ENCODE measurements at regions not wholly inside any gene's neighbourhood (a gene's known extent, or its start where the extent isn't known, plus 50 kb on each side); places are given as distances from the start of the nearest gene placed in this dataset.

DNA sequence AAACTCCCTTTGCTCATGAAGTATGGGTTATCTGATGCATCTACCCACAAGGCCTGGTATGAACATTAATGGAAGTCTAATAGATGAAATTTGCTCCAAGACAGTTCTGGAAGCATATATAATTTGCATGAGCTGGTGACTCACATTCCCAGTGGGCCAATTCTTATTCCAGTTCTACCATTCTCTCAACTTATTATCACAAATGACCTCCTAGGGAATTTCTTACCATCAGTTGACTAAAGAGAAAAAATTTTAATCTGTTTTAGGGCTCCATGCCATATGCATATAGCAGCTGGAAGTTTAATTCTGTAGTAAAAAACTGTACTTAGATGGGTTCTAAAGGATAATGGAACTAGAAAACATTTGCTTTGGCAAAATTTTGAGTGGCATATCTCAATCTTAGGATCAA is 165.2 kb upstream of the COL3A1 start:
- H3K27ac Mint-ChIP-seq = no peak overlapping the region
- no peaks in the 10 kb centered on the region for H3K27me3 Mint-ChIP-seq (ENCODE audit: insufficient read depth)
- intact Hi-C loops (cut with micrococcal nuclease) = no loop called here
- no peak for DNase-seq (ENCODE audit: low spot score)
- H3K4me1 Mint-ChIP-seq (ENCODE audit: low read depth) = no peaks in the 10 kb centered on the region
- H3K9me3 Mint-ChIP-seq = no peaks in the 10 kb centered on the region
- no peak overlapping the region for H3K4me3 Mint-ChIP-seq
- no peaks in the 10 kb centered on the region for H3K36me3 Mint-ChIP-seq (ENCODE audit: low read depth)

- H3K4me3 Mint-ChIP-seq = no peak overlapping the region
These were observed 163.6 kb upstream of the COL3A1 start for GRCh38 chr2:188810586-188810985.

GRCh38 chr2:188811522-188811921 is 162.7 kb upstream of the COL3A1 start:
- Mint-ChIP-seq H3K4me1 (ENCODE audit: low read depth) (no peaks in the 10 kb centered on the region), H3K27me3 (ENCODE audit: insufficient read depth) (no peaks in the 10 kb centered on the region), H3K36me3 (ENCODE audit: low read depth) (no peaks in the 10 kb centered on the region), H3K27ac (no peak overlapping the region), H3K9me3 (no peaks in the 10 kb centered on the region), H3K4me3 (no peak overlapping the region)
- no peak for DNase-seq (ENCODE audit: low spot score)
- intact Hi-C loops (cut with micrococcal nuclease) = no loop called here

More at GRCh38 chr2:188810586-188810985, 163.6 kb upstream of the COL3A1 start:
- H3K9me3 Mint-ChIP-seq = no peaks in the 10 kb centered on the region
- DNase-seq (ENCODE audit: low spot score) = no peak
- intact Hi-C loops (cut with micrococcal nuclease) = no loop called here
- no peaks in the 10 kb centered on the region for H3K27me3 Mint-ChIP-seq (ENCODE audit: insufficient read depth)
- no peaks in the 10 kb centered on the region for H3K4me1 Mint-ChIP-seq (ENCODE audit: low read depth)
- no peaks in the 10 kb centered on the region for H3K36me3 Mint-ChIP-seq (ENCODE audit: low read depth)
- H3K27ac Mint-ChIP-seq = no peak overlapping the region

GRCh38 chr2:188813315-188813714 is 160.9 kb upstream of the COL3A1 start:
- H3K36me3 Mint-ChIP-seq (ENCODE audit: low read depth) = no peaks in the 10 kb centered on the region
- H3K27me3 Mint-ChIP-seq (ENCODE audit: insufficient read depth) = no peaks in the 10 kb centered on the region
- no peak overlapping the region for H3K27ac Mint-ChIP-seq
- no peaks in the 10 kb centered on the region for H3K9me3 Mint-ChIP-seq
- intact Hi-C loops (cut with micrococcal nuclease) = no loop called here
- H3K4me1 Mint-ChIP-seq (ENCODE audit: low read depth) = no peaks in the 10 kb centered on the region
- no peak for DNase-seq (ENCODE audit: low spot score)
- no peak overlapping the region for H3K4me3 Mint-ChIP-seq

GRCh38 chr2:188813857-188814256 is 160.3 kb upstream of the COL3A1 start:
- H3K9me3 Mint-ChIP-seq = no peaks in the 10 kb centered on the region
- no peak overlapping the region for H3K27ac Mint-ChIP-seq
- no peaks in the 10 kb centered on the region for H3K27me3 Mint-ChIP-seq (ENCODE audit: insufficient read depth)
- no peaks in the 10 kb centered on the region for H3K36me3 Mint-ChIP-seq (ENCODE audit: low read depth)
- H3K4me3 Mint-ChIP-seq = no peak overlapping the region
- H3K4me1 Mint-ChIP-seq (ENCODE audit: low read depth) = no peaks in the 10 kb centered on the region
- intact Hi-C loops (cut with micrococcal nuclease) = no loop called here
- no peak for DNase-seq (ENCODE audit: low spot score)

- Mint-ChIP-seq H3K27ac (no peak overlapping the region), H3K36me3 (ENCODE audit: low read depth) (no peaks in the 10 kb centered on the region), H3K4me1 (ENCODE audit: low read depth) (no peaks in the 10 kb centered on the region), H3K4me3 (no peak overlapping the region), H3K9me3 (no peaks in the 10 kb centered on the region), H3K27me3 (ENCODE audit: insufficient read depth) (no peaks in the 10 kb centered on the region)
- intact Hi-C loops (cut with micrococcal nuclease) = no loop called here
- no peak for DNase-seq (ENCODE audit: low spot score)
These were observed 155.2 kb upstream of the COL3A1 start for GRCh38 chr2:188819011-188819410.

DNA sequence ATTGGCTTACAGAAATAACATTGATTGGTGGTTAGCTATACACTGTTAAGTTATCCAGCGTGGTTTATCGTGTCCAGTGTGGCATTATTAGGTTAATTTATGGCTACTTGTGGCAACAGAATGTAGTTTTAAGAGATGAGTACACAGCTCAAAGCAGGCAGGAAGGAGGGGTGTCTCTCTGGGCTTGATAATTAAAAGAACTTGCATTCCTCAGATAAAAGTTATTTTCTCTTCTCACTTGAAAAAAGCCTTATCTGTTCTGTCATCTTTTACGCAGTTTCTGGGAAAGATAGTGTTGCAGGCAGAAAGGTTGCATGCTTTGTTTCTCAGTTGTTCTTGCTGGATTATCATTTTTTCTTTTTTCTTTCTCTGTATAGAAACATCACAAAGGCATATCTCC is 154.4 kb upstream of the COL3A1 start:
- Mint-ChIP-seq H3K27me3 (ENCODE audit: insufficient read depth) (no peaks in the 10 kb centered on the region), H3K9me3 (no peaks in the 10 kb centered on the region), H3K27ac (no peak overlapping the region), H3K36me3 (ENCODE audit: low read depth) (no peaks in the 10 kb centered on the region), H3K4me3 (no peak overlapping the region), H3K4me1 (ENCODE audit: low read depth) (no peaks in the 10 kb centered on the region)
- intact Hi-C loops (cut with micrococcal nuclease) = no loop called here
- DNase-seq (ENCODE audit: low spot score) = no peak

- no peak overlapping the region for H3K27ac Mint-ChIP-seq
- intact Hi-C loops (cut with micrococcal nuclease) = no loop called here
- H3K36me3 Mint-ChIP-seq (ENCODE audit: low read depth) = no peaks in the 10 kb centered on the region
- no peak for DNase-seq (ENCODE audit: low spot score)
- no peaks in the 10 kb centered on the region for H3K27me3 Mint-ChIP-seq (ENCODE audit: insufficient read depth)
- no peak overlapping the region for H3K4me3 Mint-ChIP-seq
- no peaks in the 10 kb centered on the region for H3K4me1 Mint-ChIP-seq (ENCODE audit: low read depth)
- no peaks in the 10 kb centered on the region for H3K9me3 Mint-ChIP-seq
These were observed 153.6 kb upstream of the COL3A1 start for GRCh38 chr2:188820576-188820975.

- no peak overlapping the region for H3K27ac Mint-ChIP-seq
- no peaks in the 10 kb centered on the region for H3K36me3 Mint-ChIP-seq (ENCODE audit: low read depth)
- H3K9me3 Mint-ChIP-seq = no peaks in the 10 kb centered on the region
- intact Hi-C loops (cut with micrococcal nuclease) = no loop called here
- no peaks in the 10 kb centered on the region for H3K27me3 Mint-ChIP-seq (ENCODE audit: insufficient read depth)
- no peak overlapping the region for H3K4me3 Mint-ChIP-seq
- no peaks in the 10 kb centered on the region for H3K4me1 Mint-ChIP-seq (ENCODE audit: low read depth)
- no peak for DNase-seq (ENCODE audit: low spot score)
These were observed 150.0 kb upstream of the COL3A1 start for GRCh38 chr2:188824125-188824524.

- Mint-ChIP-seq H3K27ac (no peak overlapping the region), H3K4me1 (ENCODE audit: low read depth) (no peaks in the 10 kb centered on the region)
- intact Hi-C loops (cut with micrococcal nuclease) = no loop called here
These were observed 140.8 kb upstream of the COL3A1 start for GRCh38 chr2:188833331-188833730.

GRCh38 chr2:188833799-188834198 is 140.4 kb upstream of the COL3A1 start:
- peaks cover 9% of the 10 kb centered on the region for H3K9me3 Mint-ChIP-seq
- DNase-seq (ENCODE audit: low spot score) = no peak
- intact Hi-C loops (cut with micrococcal nuclease) = no loop called here
- no peaks in the 10 kb centered on the region for H3K27me3 Mint-ChIP-seq (ENCODE audit: insufficient read depth)
- H3K27ac Mint-ChIP-seq = no peak overlapping the region
- H3K4me3 Mint-ChIP-seq = no peak overlapping the region
- no peaks in the 10 kb centered on the region for H3K36me3 Mint-ChIP-seq (ENCODE audit: low read depth)
- no peaks in the 10 kb centered on the region for H3K4me1 Mint-ChIP-seq (ENCODE audit: low read depth)

More at GRCh38 chr2:188833331-188833730, 140.8 kb upstream of the COL3A1 start:
- no peaks in the 10 kb centered on the region for H3K27me3 Mint-ChIP-seq (ENCODE audit: insufficient read depth)
- no peak for DNase-seq (ENCODE audit: low spot score)
- H3K9me3 Mint-ChIP-seq = peaks cover 7% of the 10 kb centered on the region
- no peak overlapping the region for H3K4me3 Mint-ChIP-seq
- no peaks in the 10 kb centered on the region for H3K36me3 Mint-ChIP-seq (ENCODE audit: low read depth)

GRCh38 chr2:188835006-188835405 is 139.2 kb upstream of the COL3A1 start:
- intact Hi-C loops (cut with micrococcal nuclease) = no loop called here
- Mint-ChIP-seq H3K9me3 (peaks cover 14% of the 10 kb centered on the region), H3K4me1 (ENCODE audit: low read depth) (no peaks in the 10 kb centered on the region), H3K27ac (no peak overlapping the region), H3K27me3 (ENCODE audit: insufficient read depth) (no peaks in the 10 kb centered on the region), H3K4me3 (no peak overlapping the region), H3K36me3 (ENCODE audit: low read depth) (no peaks in the 10 kb centered on the region)
- no peak for DNase-seq (ENCODE audit: low spot score)

DNA sequence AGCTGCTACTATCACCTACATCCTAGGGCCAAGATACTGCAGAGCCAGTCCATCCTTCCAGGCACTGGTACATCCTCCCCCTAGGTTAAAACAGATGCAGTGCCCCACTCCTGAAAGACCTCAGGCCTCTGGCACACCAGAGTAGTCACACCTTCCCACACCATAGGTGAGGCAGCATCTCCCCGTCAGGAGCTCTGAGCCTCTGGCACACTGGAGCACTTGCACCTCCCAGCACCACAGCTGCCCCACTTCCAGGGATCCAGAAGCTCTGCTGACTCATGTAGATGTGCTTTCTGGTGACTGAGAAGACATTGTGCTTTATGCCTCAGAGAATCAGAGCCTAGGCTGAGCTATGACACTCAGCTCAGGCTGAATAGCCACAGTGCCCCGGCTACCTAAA is 138.4 kb upstream of the COL3A1 start:
- Mint-ChIP-seq H3K27ac (no peak overlapping the region), H3K27me3 (ENCODE audit: insufficient read depth) (no peaks in the 10 kb centered on the region), H3K36me3 (ENCODE audit: low read depth) (no peaks in the 10 kb centered on the region), H3K4me1 (ENCODE audit: low read depth) (no peaks in the 10 kb centered on the region), H3K9me3 (peaks cover 14% of the 10 kb centered on the region), H3K4me3 (no peak overlapping the region)
- no peak for DNase-seq (ENCODE audit: low spot score)
- intact Hi-C loops (cut with micrococcal nuclease) = no loop called here

- Mint-ChIP-seq H3K27ac (no peak overlapping the region), H3K27me3 (ENCODE audit: insufficient read depth) (no peaks in the 10 kb centered on the region), H3K9me3 (peaks cover 4% of the 10 kb centered on the region), H3K4me1 (ENCODE audit: low read depth) (no peaks in the 10 kb centered on the region), H3K4me3 (no peak overlapping the region), H3K36me3 (ENCODE audit: low read depth) (no peaks in the 10 kb centered on the region)
- intact Hi-C loops (cut with micrococcal nuclease) = no loop called here
- no peak for DNase-seq (ENCODE audit: low spot score)
These were observed 128.5 kb upstream of the COL3A1 start for GRCh38 chr2:188845692-188846091.
